ENCODE measurements at regions not wholly inside any gene's neighbourhood (a gene's known extent, or its start where the extent isn't known, plus 50 kb on each side); places are given as distances from the start of the nearest gene placed in this dataset.

GRCh38 chr9:75274781-75275180, 186.5 kb downstream of the OSTF1 start (continued):
- TF ChIP-seq, protein P1, sequence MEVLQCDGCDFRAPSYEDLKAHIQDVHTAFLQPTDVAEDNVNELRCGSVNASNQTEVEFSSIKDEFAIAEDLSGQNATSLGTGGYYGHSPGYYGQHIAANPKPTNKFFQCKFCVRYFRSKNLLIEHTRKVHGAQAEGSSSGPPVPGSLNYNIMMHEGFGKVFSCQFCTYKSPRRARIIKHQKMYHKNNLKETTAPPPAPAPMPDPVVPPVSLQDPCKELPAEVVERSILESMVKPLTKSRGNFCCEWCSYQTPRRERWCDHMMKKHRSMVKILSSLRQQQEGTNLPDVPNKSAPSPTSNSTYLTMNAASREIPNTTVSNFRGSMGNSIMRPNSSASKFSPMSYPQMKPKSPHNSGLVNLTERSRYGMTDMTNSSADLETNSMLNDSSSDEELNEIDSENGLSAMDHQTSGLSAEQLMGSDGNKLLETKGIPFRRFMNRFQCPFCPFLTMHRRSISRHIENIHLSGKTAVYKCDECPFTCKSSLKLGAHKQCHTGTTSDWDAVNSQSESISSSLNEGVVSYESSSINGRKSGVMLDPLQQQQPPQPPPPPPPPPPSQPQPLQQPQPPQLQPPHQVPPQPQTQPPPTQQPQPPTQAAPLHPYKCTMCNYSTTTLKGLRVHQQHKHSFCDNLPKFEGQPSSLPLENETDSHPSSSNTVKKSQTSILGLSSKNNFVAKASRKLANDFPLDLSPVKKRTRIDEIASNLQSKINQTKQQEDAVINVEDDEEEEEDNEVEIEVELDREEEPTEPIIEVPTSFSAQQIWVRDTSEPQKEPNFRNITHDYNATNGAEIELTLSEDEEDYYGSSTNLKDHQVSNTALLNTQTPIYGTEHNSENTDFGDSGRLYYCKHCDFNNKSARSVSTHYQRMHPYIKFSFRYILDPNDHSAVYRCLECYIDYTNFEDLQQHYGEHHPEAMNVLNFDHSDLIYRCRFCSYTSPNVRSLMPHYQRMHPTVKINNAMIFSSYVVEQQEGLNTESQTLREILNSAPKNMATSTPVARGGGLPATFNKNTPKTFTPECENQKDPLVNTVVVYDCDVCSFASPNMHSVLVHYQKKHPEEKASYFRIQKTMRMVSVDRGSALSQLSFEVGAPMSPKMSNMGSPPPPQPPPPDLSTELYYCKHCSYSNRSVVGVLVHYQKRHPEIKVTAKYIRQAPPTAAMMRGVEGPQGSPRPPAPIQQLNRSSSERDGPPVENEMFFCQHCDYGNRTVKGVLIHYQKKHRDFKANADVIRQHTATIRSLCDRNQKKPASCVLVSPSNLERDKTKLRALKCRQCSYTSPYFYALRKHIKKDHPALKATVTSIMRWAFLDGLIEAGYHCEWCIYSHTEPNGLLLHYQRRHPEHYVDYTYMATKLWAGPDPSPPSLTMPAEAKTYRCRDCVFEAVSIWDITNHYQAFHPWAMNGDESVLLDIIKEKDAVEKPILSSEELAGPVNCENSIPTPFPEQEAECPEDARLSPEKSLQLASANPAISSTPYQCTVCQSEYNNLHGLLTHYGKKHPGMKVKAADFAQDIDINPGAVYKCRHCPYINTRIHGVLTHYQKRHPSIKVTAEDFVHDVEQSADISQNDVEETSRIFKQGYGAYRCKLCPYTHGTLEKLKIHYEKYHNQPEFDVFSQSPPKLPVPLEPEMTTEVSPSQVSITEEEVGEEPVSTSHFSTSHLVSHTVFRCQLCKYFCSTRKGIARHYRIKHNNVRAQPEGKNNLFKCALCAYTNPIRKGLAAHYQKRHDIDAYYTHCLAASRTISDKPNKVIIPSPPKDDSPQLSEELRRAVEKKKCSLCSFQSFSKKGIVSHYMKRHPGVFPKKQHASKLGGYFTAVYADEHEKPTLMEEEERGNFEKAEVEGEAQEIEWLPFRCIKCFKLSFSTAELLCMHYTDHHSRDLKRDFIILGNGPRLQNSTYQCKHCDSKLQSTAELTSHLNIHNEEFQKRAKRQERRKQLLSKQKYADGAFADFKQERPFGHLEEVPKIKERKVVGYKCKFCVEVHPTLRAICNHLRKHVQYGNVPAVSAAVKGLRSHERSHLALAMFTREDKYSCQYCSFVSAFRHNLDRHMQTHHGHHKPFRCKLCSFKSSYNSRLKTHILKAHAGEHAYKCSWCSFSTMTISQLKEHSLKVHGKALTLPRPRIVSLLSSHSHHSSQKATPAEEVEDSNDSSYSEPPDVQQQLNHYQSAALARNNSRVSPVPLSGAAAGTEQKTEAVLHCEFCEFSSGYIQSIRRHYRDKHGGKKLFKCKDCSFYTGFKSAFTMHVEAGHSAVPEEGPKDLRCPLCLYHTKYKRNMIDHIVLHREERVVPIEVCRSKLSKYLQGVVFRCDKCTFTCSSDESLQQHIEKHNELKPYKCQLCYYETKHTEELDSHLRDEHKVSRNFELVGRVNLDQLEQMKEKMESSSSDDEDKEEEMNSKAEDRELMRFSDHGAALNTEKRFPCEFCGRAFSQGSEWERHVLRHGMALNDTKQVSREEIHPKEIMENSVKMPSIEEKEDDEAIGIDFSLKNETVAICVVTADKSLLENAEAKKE (CRISPR knock-in tag; IDR thresholded peaks at IDR 0.05), result no peak
- no peak for TF ChIP-seq EZH2 (IDR thresholded peaks at IDR 0.05; ENCODE audit: low read depth, unreplicated experiment)

DNA sequence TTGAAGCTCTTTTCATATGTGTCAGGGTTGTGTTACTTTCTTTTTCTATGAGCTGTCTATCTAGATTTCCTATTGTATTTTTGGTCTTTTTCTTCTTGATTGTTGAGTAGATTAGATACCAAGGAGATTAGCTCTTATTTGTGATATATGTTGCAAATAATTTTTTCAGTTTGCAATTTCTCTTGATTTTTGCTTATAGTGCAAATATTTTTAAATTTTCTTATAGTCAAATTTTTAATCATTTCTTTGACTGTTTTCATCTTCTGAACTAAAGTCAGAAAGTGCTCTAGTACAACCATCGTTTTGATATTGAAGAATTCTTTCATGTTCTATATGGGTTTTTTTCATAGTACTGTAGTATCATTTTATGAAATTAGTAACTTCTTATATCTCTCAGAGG, 193.7 kb downstream of the OSTF1 start:
- Histone ChIP-seq H3K4me2 (no peak overlapping the region), H3F3A (replicated peaks; ENCODE audit: low read depth) (no peaks in the 10 kb centered on the region)
- H3K4me1 Mint-ChIP-seq, result 0 out of 3 replicates have a peak, but pooled peaks cover 3% of the 10 kb centered on the region

More for the DNA sequence above, 193.7 kb downstream of the OSTF1 start:
- H3K4me3 ChIP-seq, result no peak overlapping the region
- peaks cover 25% of the 10 kb centered on the region for H3K9me3 Mint-ChIP-seq
- H3K27ac ChIP-seq (ENCODE audit: low read depth), result no peak overlapping the region
- no peaks in the 10 kb centered on the region for H4K20me1 ChIP-seq (replicated peaks; ENCODE audit: insufficient read depth)
- no peaks in the 10 kb centered on the region for H3K79me2 ChIP-seq (replicated peaks; ENCODE audit: insufficient read depth)
- H3K36me3 Mint-ChIP-seq (ENCODE audit: low read depth), result peaks cover 14% of the 10 kb centered on the region; the same call in 2 of the 3 replicates
- no peak for DNase-seq (ENCODE audit: low spot score)
- no peak overlapping the region for H2AFZ ChIP-seq
- peaks cover 5% of the 10 kb centered on the region; the same call in 1 of the 2 replicates for H3K36me3 ChIP-seq (ENCODE audit: insufficient read depth)
- TF ChIP-seq STAT1 (IDR thresholded peaks at IDR 0.05; ENCODE audit: unreplicated experiment) (no peak), CTCF (conservative IDR thresholded peaks at IDR 0.05; ENCODE audit: low read depth in 2 of 2) (no peak), ZNF331 (CRISPR knock-in tag; IDR thresholded peaks at IDR 0.05; ENCODE audit: low read depth) (no peak), NANOG (IDR thresholded peaks at IDR 0.05; ENCODE audit: borderline replicate concordance) (no peak), ETS1 (IDR thresholded peaks at IDR 0.05) (no peak), CREB1 (CRISPR knock-in tag; IDR thresholded peaks at IDR 0.05; ENCODE audit: low read depth) (no peak), EZH2phosphoT487 (IDR thresholded peaks at IDR 0.05; ENCODE audit: unreplicated experiment) (no peak), POLR2AphosphoS5 (IDR thresholded peaks at IDR 0.05; ENCODE audit: low read depth) (no peak)
- TF ChIP-seq, protein P2, sequence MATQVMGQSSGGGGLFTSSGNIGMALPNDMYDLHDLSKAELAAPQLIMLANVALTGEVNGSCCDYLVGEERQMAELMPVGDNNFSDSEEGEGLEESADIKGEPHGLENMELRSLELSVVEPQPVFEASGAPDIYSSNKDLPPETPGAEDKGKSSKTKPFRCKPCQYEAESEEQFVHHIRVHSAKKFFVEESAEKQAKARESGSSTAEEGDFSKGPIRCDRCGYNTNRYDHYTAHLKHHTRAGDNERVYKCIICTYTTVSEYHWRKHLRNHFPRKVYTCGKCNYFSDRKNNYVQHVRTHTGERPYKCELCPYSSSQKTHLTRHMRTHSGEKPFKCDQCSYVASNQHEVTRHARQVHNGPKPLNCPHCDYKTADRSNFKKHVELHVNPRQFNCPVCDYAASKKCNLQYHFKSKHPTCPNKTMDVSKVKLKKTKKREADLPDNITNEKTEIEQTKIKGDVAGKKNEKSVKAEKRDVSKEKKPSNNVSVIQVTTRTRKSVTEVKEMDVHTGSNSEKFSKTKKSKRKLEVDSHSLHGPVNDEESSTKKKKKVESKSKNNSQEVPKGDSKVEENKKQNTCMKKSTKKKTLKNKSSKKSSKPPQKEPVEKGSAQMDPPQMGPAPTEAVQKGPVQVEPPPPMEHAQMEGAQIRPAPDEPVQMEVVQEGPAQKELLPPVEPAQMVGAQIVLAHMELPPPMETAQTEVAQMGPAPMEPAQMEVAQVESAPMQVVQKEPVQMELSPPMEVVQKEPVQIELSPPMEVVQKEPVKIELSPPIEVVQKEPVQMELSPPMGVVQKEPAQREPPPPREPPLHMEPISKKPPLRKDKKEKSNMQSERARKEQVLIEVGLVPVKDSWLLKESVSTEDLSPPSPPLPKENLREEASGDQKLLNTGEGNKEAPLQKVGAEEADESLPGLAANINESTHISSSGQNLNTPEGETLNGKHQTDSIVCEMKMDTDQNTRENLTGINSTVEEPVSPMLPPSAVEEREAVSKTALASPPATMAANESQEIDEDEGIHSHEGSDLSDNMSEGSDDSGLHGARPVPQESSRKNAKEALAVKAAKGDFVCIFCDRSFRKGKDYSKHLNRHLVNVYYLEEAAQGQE (IDR thresholded peaks at IDR 0.05; ENCODE audit: unreplicated experiment), result no peak
- 0 out of 2 replicates have a peak, but pooled peaks cover 4% of the 10 kb centered on the region for H3K4me1 ChIP-seq (ENCODE audit: insufficient read depth)
- H3K4me3 Mint-ChIP-seq, result no peak overlapping the region
- H3K27me3 ChIP-seq (ENCODE audit: insufficient read depth), result no peaks in the 10 kb centered on the region
- ATAC-seq, result no peak
- H3K27me3 Mint-ChIP-seq (ENCODE audit: insufficient read depth, low read depth, poor library complexity), result peaks cover 4% of the 10 kb centered on the region
- H3K9me2 ChIP-seq (ENCODE audit: insufficient read depth), result peaks cover 3% of the 10 kb centered on the region; the same call in 1 of the 2 replicates
- H3K27ac Mint-ChIP-seq, result no peak overlapping the region
